GM12865 (cell line): ENCODE measurements at regions not wholly inside any gene's neighbourhood (a gene's known extent, or its start where the extent isn't known, plus 50 kb on each side); places are given as distances from the start of the nearest gene placed in this dataset.

Experiments used
- DNase-seq: peaks from one replicate; pipeline ENCODE4 v3.0.0; 2010; ENCODE audit warnings: low read depth
- H3K4me3 ChIP-seq: 2 replicates; pipeline ENCODE4 v1.5.1; 2011; ENCODE audit warnings: mild to moderate bottlenecking, low read depth, low read length, control low read depth
- CTCF ChIP-seq: IDR thresholded peaks from 2 replicates; pipeline ENCODE4 v1.5.1; 2011; ENCODE audit warnings: low read length, control low read depth, low read depth, inconsistent platforms; ENCODE audit not compliant: insufficient read depth; ENCODE audit errors: missing control alignments

- no peak for DNase-seq
- no peak for TF ChIP-seq CTCF
- no peak overlapping the region for H3K4me3 ChIP-seq
Measured at GRCh38 chr6:3619800-3620199, 131.7 kb downstream of the PXDC1 start.

GRCh38 chr6:3619201-3619600 lies 132.3 kb downstream of the PXDC1 start:
- DNase-seq: no peak
- no peak for TF ChIP-seq CTCF
- no peak overlapping the region for H3K4me3 ChIP-seq

GRCh38 chr6:3618642-3619041 lies 132.9 kb downstream of the PXDC1 start:
- no peak for DNase-seq
- H3K4me3 ChIP-seq: no peak overlapping the region
- no peak for TF ChIP-seq CTCF

GRCh38 chr6:3617681-3618311 lies 133.7 kb downstream of the PXDC1 start:
- no peak overlapping the region for H3K4me3 ChIP-seq
- DNase-seq: no peak
- no peak for TF ChIP-seq CTCF

GRCh38 chr6:3617192-3617631 lies 134.3 kb downstream of the PXDC1 start:
- no peak for TF ChIP-seq CTCF
- H3K4me3 ChIP-seq: no peak overlapping the region
- no peak for DNase-seq

- TF ChIP-seq CTCF: no peak
- no peak overlapping the region for H3K4me3 ChIP-seq
- DNase-seq: no peak
Measured at GRCh38 chr6:3616565-3617176, 134.8 kb downstream of the PXDC1 start.
